ENCODE measurements at regions not wholly inside any gene's neighbourhood (a gene's known extent, or its start where the extent isn't known, plus 50 kb on each side); places are given as distances from the start of the nearest gene placed in this dataset.

DNA sequence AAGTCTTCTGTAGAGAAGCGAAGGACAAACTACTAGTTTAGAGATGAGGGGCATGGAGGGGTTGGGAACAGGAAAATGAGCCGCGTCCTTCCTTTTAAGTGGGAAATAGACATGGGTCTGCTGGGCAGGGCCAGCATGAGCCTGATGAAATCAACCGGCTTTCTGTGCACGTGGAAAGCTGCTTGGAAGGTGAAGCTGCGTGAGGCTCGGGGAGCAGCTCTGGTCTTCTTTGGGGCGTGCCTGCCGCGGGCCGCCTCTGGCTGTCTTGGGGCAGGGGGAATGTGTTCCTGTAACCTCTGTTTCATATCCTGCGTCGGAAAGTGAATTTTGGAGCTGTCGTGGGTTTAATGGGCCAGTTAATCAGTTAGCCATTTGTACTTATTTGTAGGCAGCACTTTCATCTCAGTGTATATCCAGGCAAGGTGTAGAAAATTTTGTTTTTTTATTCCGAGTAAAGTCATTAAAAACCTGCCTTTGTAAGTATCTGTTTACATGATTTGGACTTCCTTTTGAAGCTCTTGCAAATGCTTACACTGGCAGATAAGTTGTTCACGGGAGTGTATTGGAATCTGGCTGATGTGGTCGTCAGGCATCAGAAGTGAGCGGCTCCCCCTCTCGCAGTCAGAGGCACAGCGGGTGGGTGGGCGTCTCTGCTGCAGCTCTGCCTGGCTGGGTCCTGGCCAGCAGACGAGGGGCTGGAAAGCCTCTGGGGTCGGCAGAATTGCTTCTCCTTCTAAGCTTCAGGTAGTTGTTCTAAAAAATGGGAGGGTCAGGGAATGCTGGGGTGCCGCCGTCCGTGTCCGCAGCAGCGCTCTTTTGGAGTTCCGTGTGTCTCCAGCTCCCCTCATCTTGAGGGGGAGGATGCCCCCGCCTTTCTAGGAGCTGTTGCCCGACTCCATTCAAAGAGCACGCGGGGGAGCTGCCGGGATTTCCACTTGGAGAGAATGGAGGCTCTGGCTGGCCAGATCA, 70.5 kb upstream of the HGFAC start:
- Histone ChIP-seq H3K36me3 (no peaks in the 10 kb centered on the region), H3K4me1 (ENCODE audit: insufficient read depth) (peaks cover 18% of the 10 kb centered on the region), H3K27ac (no peak overlapping the region), H3K27me3 (no peaks in the 10 kb centered on the region), H3K9me3 (no peaks in the 10 kb centered on the region), H3K4me3 (no peak overlapping the region)
- DNase-seq: peak in 4 of 5 donors; percentile 47 to 77 (median 57)
- 29 to 33% (median 29%) methylated on average over 34 of the region's 34 CpGs for WGBS, 3 donors
- intact Hi-C loops (cut with DNase I): no loop called here
- TF ChIP-seq, protein P1, sequence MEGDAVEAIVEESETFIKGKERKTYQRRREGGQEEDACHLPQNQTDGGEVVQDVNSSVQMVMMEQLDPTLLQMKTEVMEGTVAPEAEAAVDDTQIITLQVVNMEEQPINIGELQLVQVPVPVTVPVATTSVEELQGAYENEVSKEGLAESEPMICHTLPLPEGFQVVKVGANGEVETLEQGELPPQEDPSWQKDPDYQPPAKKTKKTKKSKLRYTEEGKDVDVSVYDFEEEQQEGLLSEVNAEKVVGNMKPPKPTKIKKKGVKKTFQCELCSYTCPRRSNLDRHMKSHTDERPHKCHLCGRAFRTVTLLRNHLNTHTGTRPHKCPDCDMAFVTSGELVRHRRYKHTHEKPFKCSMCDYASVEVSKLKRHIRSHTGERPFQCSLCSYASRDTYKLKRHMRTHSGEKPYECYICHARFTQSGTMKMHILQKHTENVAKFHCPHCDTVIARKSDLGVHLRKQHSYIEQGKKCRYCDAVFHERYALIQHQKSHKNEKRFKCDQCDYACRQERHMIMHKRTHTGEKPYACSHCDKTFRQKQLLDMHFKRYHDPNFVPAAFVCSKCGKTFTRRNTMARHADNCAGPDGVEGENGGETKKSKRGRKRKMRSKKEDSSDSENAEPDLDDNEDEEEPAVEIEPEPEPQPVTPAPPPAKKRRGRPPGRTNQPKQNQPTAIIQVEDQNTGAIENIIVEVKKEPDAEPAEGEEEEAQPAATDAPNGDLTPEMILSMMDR (IDR thresholded peaks at IDR 0.05): no peak
- TF ChIP-seq EP300 (IDR thresholded peaks at IDR 0.05) (no peak), POLR2A (IDR thresholded peaks at IDR 0.05) (no peak)

DNA sequence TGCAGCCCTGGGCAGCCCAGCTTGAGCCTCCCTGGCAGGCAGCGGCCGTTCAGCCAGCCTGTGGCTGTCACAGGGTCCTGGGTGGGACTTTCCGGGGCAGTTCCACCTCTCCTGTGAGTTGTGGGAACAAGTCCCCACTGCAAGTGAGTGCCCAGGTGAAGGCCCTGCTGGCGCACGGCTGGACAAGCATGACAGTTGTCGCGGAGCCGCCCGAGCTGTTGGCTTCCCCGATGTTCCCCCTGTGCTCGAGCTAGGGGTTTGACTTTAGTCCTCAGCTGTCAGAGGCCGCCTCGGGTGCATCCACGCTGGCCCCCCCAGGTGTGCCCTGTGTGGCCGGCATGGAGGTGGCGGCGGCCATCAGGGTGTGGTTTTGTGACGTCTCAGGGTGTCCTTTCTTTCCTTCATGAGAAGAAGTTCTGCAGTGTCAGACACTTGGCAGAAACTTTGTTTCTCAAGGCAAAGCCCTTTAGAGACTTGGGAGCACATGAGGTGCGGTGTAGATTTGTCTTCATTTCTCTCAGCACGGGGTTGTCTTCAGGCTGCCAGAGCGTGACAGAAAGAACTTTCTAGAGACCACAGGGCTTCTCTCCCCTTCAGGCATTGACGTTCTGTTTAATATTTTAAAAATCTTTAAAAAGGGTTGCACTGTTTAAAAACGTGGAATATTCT, 69.4 kb upstream of the HGFAC start:
- Histone ChIP-seq H3K27ac (no peak overlapping the region), H3K36me3 (no peaks in the 10 kb centered on the region), H3K4me1 (ENCODE audit: insufficient read depth) (peaks cover 18% of the 10 kb centered on the region), H3K27me3 (no peaks in the 10 kb centered on the region), H3K4me3 (no peak overlapping the region), H3K9me3 (no peaks in the 10 kb centered on the region)
- TF ChIP-seq POLR2A (IDR thresholded peaks at IDR 0.05) (no peak), EP300 (IDR thresholded peaks at IDR 0.05) (no peak)
- TF ChIP-seq, protein P1 (IDR thresholded peaks at IDR 0.05): no peak
- intact Hi-C loops (cut with DNase I): no loop called here
- no peak for DNase-seq
- WGBS, 3 donors: 70 to 83% (median 78%) methylated on average over 22 to 23 of the region's 23 CpGs

DNA sequence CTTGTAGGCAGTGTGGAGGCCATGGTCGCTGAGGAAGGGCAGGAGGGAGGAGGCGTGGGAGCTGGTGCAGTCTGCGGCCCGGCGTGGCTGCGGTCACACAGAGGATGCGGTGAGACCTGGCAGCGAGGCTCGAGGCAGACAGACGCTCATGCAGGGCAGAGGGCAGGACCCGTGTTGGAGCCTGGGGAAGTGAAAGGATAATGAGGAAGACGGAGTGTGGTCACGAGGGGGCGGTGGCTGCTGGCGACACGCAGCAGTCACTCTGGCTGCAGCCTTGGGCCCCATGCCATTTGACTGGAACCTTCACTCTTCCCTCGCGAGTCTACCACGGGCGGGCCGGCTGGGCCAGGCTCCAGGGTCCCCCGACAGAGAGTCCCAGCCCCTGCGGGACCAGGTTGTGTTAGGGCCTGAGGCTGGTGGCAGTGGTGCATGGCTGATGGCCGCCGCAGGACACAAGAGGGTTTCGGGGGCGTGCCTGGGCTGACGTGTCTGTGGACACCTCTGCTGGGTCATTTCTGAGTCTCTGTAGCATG, 68.8 kb upstream of the HGFAC start:
- WGBS, 3 donors: 62 to 81% (median 70%) methylated on average over 23 to 28 of the region's 28 CpGs
- Histone ChIP-seq H3K9me3 (no peaks in the 10 kb centered on the region), H3K27me3 (no peaks in the 10 kb centered on the region), H3K4me1 (ENCODE audit: insufficient read depth) (peaks cover 18% of the 10 kb centered on the region), H3K4me3 (no peak overlapping the region), H3K36me3 (no peaks in the 10 kb centered on the region), H3K27ac (no peak overlapping the region)
- intact Hi-C loops (cut with DNase I): no loop called here
- peak in 1 of 5 donors; percentile 40 for DNase-seq
- TF ChIP-seq, protein P1 (IDR thresholded peaks at IDR 0.05): no peak
- TF ChIP-seq POLR2A (IDR thresholded peaks at IDR 0.05): no peak
- no peak for TF ChIP-seq EP300 (IDR thresholded peaks at IDR 0.05)

DNA sequence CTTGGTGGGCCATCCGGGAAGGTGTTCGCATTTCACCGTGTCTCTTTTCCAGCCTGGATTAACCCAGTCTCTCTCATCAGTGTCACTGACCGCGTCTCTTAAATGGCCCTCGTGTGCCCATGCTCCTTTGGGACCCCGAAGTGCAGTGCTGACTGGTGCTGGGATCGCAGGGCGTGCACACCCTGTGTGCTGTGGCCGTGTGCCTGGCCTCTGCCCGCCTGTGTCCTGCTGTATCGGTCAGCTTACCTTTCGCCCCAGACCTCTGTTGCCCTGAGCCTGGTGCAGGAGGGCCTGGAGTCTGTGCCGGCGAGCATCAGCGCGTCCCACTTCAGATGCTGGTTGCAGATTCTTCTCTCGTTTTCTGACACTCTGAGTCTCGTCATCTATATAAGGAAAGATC, 68.3 kb upstream of the HGFAC start:
- Histone ChIP-seq H3K4me3 (no peak overlapping the region), H3K4me1 (ENCODE audit: insufficient read depth) (peaks cover 18% of the 10 kb centered on the region), H3K27ac (no peak overlapping the region), H3K36me3 (no peaks in the 10 kb centered on the region), H3K9me3 (no peaks in the 10 kb centered on the region), H3K27me3 (no peaks in the 10 kb centered on the region)
- no peak for DNase-seq
- TF ChIP-seq, protein P1 (IDR thresholded peaks at IDR 0.05): no peak
- TF ChIP-seq EP300 (IDR thresholded peaks at IDR 0.05) (no peak), POLR2A (IDR thresholded peaks at IDR 0.05) (no peak)
- 96 to 98% (median 96%) methylated on average over 19 of the region's 19 CpGs for WGBS, 3 donors
- intact Hi-C loops (cut with DNase I): no loop called here

All from ovary (tissue), 7 donors.